GM19035 (cell line): ENCODE measurements at regions not wholly inside any gene's neighbourhood (a gene's known extent, or its start where the extent isn't known, plus 50 kb on each side); places are given as distances from the start of the nearest gene placed in this dataset.
"Not testable (repeated sequence)": the region's sequence is repeated elsewhere in the genome, so short reads cannot be mapped to it uniquely, and the experiment has no call there.

Experiments used
- ATAC-seq: cut with Tn5 transposase; IDR thresholded peaks from one replicate; pipeline ENCODE4 v1.9.1; 2021; ENCODE audit not compliant: unreplicated experiment

DNA sequence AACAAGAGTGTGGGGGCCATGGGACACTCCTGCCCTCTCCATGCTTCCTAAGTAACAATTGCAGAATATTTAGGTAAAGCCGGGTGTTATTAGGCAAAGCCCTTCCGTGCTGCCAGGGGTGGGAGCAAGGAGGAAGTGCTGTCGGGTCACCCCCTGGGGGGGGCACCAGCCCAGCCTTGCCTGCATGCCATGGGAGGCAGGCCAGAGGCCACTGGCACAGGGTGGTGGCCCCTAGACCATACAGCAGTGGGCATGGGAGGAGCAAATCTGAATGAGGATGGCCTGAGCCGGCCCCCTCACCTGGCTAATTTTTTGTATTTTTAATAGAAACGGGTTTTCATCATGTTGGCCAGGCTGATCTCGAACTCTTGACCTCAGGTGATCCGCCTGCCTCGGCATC, 355.7 kb upstream of the CDH8 start:
- ATAC-seq, result no peak

DNA sequence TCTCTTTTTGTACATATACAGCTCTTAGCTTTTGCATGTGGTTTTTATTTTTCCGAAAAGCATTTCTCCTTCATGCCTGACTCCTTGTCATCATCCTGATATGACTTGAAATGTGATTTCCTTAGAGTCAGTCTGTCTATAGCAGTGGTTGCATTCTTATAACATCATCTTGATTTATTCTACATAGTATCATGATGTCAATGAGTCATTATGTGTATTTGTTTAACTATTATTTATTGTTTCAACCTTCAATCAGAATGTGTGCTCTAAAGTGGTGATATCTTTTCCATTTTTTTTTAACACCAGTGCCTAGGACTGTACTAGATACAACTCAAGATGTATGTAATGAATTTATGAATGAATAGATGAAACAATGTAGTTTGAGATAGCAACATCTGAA, 354.9 kb upstream of the CDH8 start:
- no peak for ATAC-seq

DNA sequence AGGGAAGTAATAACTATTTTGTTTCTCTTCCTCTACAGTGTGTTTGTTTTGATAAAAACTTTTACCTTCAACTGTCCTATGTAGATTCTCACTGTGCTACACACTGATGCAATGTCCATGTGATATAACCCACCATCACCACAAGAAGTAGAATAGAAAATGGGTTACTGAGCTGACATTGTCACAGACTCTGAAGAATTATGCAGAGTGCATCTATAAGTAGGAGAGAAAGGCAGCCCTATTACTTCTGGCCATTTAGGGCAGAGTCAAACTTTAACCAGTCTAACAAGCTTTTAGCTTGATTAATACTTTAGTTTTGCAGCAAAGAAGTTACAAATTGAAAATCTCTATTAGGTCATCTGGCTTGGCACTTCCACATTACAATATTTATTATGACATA, 354.0 kb upstream of the CDH8 start:
- no peak for ATAC-seq

DNA sequence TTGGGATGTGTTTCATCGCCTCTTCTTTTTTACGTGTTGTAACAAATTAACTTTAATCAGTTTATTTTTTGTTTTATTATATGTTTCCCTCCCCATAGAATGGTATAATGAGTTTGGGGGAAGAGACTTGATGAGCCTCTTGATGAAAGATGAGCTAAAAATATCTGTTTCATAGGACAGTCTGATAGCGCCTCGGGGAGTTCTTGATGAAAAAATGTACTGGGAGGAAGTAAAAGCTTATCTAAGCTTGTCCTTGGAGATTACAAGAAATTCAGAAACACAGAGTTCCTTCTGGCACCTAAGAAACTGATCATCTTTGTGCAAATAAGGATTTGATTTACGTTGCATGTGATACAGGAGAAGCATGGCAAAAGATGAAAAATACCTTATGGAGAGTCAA, 350.2 kb upstream of the CDH8 start:
- ATAC-seq, result no peak

GRCh38 chr16:62383941-62384340, 347.7 kb upstream of the CDH8 start:
- no peak for ATAC-seq

DNA sequence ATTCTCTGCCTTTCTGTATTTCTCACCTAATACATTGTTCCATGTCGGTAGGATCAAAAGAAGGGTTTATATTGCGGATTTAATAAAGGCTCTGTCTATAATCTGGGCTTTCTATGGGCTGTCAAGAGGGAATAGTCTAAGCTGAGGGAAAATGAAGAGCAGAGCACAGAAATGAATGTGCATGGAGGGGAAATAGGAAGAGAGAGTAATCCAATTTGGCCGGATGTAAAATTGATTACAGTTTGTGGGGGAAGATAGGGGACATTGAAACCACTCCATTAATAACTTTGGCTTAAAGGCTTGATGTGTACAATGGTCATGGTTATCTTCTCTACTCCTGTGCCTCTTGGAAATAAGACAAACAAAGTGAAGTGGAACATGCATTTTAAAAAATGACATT, 334.2 kb upstream of the CDH8 start:
- ATAC-seq, result no peak

- no peak for ATAC-seq
Measured at GRCh38 chr16:62363501-62363900, 327.3 kb upstream of the CDH8 start.

- no peak for ATAC-seq
Measured at GRCh38 chr16:62353355-62353754, 317.1 kb upstream of the CDH8 start.

DNA sequence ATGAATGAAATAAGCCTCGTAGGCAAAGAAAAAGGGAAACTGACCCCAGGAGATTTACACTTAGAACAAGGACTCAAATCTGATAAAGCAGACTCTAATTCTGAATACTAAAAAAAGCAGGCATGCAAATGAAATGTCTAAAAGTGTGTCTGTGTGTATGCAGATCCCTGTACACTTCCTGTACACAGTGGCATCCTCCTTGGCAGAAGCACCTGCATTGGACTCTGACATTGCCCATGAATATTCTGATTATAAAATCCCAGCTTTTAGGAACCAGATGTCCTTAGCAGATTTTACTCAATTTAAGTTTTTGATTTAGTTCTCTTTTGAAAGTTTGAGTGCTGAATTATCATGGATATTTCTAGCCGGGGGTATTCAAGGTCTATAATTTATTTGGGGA, 306.0 kb upstream of the CDH8 start:
- no peak for ATAC-seq

DNA sequence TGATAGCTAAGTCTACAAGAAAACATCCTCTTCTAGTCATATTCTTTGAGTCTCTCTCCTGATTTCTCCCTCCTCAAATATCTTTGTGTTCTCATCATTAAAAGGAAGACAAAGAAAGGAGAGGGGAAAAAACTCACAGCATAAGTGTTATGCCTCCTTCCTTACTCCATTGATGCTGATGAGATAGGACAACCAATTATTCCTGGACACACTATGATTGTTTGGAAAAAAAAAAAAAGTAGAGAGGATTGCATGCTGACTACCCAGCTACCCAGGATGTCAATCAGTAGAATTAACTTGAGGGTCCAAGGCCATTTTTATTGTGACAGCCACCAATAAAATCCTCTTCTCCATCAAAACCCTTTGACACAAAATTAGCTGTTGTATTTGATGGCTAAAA, 299.1 kb upstream of the CDH8 start:
- no peak for ATAC-seq

- ATAC-seq, result no peak
Measured at GRCh38 chr16:62321606-62322005, 285.4 kb upstream of the CDH8 start.

DNA sequence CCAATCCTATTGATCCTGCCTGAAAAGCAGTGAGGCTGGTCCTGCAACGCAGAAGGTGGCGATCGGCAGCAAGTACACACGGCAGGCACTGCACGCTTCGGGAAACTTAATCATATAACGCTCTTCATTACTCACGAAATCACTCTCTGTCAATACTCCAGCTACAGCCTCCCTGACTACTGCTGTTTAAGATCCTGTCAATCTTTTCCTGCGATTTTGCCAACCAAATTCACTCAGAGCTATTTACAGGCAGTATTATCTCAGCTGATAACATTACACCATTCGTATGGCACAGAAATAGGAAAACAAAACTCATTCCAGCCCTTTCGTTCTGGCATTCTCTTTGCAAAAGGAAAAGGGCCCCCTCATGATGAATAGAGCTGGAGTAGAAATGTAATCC, 262.4 kb upstream of the CDH8 start:
- ATAC-seq, result no peak

- no peak for ATAC-seq
Measured at GRCh38 chr16:62294213-62294972, 258.2 kb upstream of the CDH8 start.

- ATAC-seq, result no peak
Measured at GRCh38 chr16:62288990-62289629, 252.9 kb upstream of the CDH8 start.

GRCh38 chr16:62280506-62280905, 244.3 kb upstream of the CDH8 start:
- no peak for ATAC-seq

- ATAC-seq, result no peak
Measured at GRCh38 chr16:62277942-62278341, 241.7 kb upstream of the CDH8 start.

DNA sequence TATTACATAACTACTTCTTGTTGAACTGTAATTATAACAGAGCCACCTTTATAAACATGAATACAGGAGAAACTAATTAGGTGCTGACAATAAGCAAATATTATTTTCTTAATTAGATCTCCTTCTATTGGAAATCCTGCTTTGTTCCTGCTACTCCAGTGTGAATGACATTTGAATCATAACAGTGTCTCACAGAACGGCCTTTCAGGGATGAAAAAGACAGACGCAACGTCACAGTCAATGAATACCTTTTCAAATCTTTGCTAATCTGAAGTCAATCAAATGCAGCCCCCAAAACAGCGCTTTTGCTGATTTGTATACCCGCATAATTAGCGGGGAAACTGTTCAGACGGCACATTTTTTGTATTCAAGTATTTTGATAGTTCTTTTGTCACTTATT, 240.4 kb upstream of the CDH8 start:
- ATAC-seq, result no peak

- ATAC-seq, result no peak
Measured at GRCh38 chr16:62272035-62272434, 235.8 kb upstream of the CDH8 start.

GRCh38 chr16:62261760-62262159, 225.5 kb upstream of the CDH8 start:
- ATAC-seq, result no peak

- not testable (repeated sequence) for ATAC-seq
Measured at GRCh38 chr16:62258931-62259435, 222.7 kb upstream of the CDH8 start.

GRCh38 chr16:62256406-62256805, 220.2 kb upstream of the CDH8 start:
- no peak for ATAC-seq

DNA sequence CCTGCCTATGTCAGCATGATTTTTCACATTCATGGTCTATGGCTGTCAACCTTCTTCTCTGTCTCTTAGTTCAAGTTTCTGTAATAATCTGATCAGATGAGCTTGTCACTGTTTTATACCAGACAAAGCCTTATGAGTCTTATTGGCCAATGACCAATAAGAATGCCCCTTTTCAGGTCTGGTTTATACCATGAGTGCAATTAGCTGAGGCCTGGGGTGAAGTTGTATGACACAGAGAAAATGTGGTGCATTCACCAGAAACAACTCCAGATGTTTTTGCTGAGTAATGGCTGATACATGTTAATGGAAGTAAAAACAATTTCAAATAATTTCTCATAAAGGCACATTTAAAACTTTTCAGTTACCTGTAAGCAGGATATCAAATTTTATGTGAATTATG, 218.6 kb upstream of the CDH8 start:
- no peak for ATAC-seq

GRCh38 chr16:62254372-62254771, 218.1 kb upstream of the CDH8 start:
- ATAC-seq, result no peak
